ENCODE measurements at regions not wholly inside any gene's neighbourhood (a gene's known extent, or its start where the extent isn't known, plus 50 kb on each side); places are given as distances from the start of the nearest gene placed in this dataset.

GRCh38 chr4:84327526-84327925 lies 171.6 kb downstream of the NKX6-1 start:
- H2AFZ ChIP-seq (ENCODE audit: low read length) = no peak overlapping the region
- H3K23me2 ChIP-seq (ENCODE audit: insufficient read length, low read depth, low read length, poor library complexity, severe bottlenecking) = no peaks in the 10 kb centered on the region
- Mint-ChIP-seq H3K4me3 (no peak overlapping the region), H3K4me1 (peaks cover 39 to 40% of the 10 kb centered on the region in 2 experiments), H3K36me3 (ENCODE audit: insufficient read depth in 1 of 3, low read depth in 3 of 3) (peaks cover 0 to 20% (median 2%) of the 10 kb centered on the region in 3 experiments; a peak in 4 of 7 replicates), H3K27me3 (ENCODE audit: low read depth) (no peaks in the 10 kb centered on the region; the same call in 1 of the 2 replicates), H3K27ac (no peak overlapping the region), H3K9me3 (peaks cover 0 to 8% of the 10 kb centered on the region in 2 experiments; a peak in 2 of 5 replicates)
- H4K5ac ChIP-seq (ENCODE audit: insufficient read length, low read depth, low read length) = no peak overlapping the region
- H3K18ac ChIP-seq (ENCODE audit: insufficient read length, low read depth, low read length) = no peak overlapping the region
- no peaks in the 10 kb centered on the region for H3K79me1 ChIP-seq (ENCODE audit: insufficient read depth, low read depth, low read length, poor library complexity, severe bottlenecking)
- no peak overlapping the region for H3K14ac ChIP-seq (ENCODE audit: insufficient read depth, low read length)
- no peak overlapping the region for H3K4ac ChIP-seq (ENCODE audit: low read depth, low read length)
- H3K4me1 ChIP-seq (ENCODE audit: insufficient read depth, low read length) = peaks cover 3% of the 10 kb centered on the region
- H3K79me2 ChIP-seq (ENCODE audit: insufficient read depth, low read length) = no peaks in the 10 kb centered on the region
- H3K23ac ChIP-seq (ENCODE audit: insufficient read length, low read depth, low read length) = no peak overlapping the region
- DNase-seq = no peak
- no peak overlapping the region for H2BK15ac ChIP-seq (ENCODE audit: low read depth, low read length)
- H4K91ac ChIP-seq (ENCODE audit: insufficient read length, low read depth, low read length) = no peak overlapping the region
- no peak overlapping the region for H2BK120ac ChIP-seq (ENCODE audit: low read depth, low read length, poor library complexity, severe bottlenecking)
- H4K20me1 ChIP-seq (ENCODE audit: control insufficient read depth, insufficient read depth, insufficient read length) = no peaks in the 10 kb centered on the region
- no peak overlapping the region for H3K56ac ChIP-seq (ENCODE audit: insufficient read length, low read depth, low read length)
- H2BK12ac ChIP-seq (ENCODE audit: insufficient read length, low read depth, low read length) = no peak overlapping the region
- H3K9ac ChIP-seq (ENCODE audit: extremely low read depth, insufficient read length, low read length) = no peak overlapping the region
- no peak overlapping the region for H2AK5ac ChIP-seq (ENCODE audit: insufficient read length, low read length)
- no peaks in the 10 kb centered on the region for H3K9me3 ChIP-seq (ENCODE audit: control insufficient read depth, low read depth, low read length)
- no peak overlapping the region for H3K27ac ChIP-seq (ENCODE audit: insufficient read length, low read depth, low read length)
- TF ChIP-seq CTCF (conservative IDR thresholded peaks at IDR 0.05) = no peak
- no peak overlapping the region for H2BK5ac ChIP-seq (ENCODE audit: insufficient read length, low read length)
- H4K8ac ChIP-seq (replicated peaks; ENCODE audit: insufficient read length, low read depth, low read length) = no peak overlapping the region
- no peaks in the 10 kb centered on the region for H3K27me3 ChIP-seq (ENCODE audit: insufficient read depth, low read length)
- no peak overlapping the region for H3K4me2 ChIP-seq (ENCODE audit: insufficient read depth, insufficient read length, low read length)
- H3T11ph ChIP-seq (ENCODE audit: low read length) = no peak overlapping the region
- no peak overlapping the region for H2BK20ac ChIP-seq (ENCODE audit: low read depth, low read length, poor library complexity, severe bottlenecking)
